Kidney epithelial cell (primary cell): ENCODE measurements at regions not wholly inside any gene's neighbourhood (a gene's known extent, or its start where the extent isn't known, plus 50 kb on each side); places are given as distances from the start of the nearest gene placed in this dataset.
A peak's percentile ranks its signal among the peaks of the same experiment; 100 is the strongest.
"Not testable (repeated sequence)": the region's sequence is repeated elsewhere in the genome, so short reads cannot be mapped to it uniquely, and the experiment has no call there.

Source experiments
- DNase-seq: peaks from one replicate; pipeline ENCODE4 v3.0.0-alpha.2; 2010; ENCODE audit warnings: low read depth
- H3K27me3 ChIP-seq: 2 replicates; pipeline ENCODE4 v1.6.0; 2011; ENCODE audit warnings: low read length; ENCODE audit not compliant: control insufficient read depth, insufficient read depth
- H3K36me3 ChIP-seq: 2 replicates; pipeline ENCODE4 v1.5.1; 2011; ENCODE audit warnings: low read length; ENCODE audit not compliant: control insufficient read depth, insufficient read depth
- H3K4me3 ChIP-seq: 2 replicates; pipeline ENCODE4 v1.5.1; 2011; ENCODE audit warnings: low read depth, mild to moderate bottlenecking, control low read depth, low read length
- CTCF ChIP-seq: IDR thresholded peaks from 2 replicates; pipeline ENCODE4 v1.5.1; 2011; ENCODE audit warnings: mild to moderate bottlenecking, moderate library complexity, low read length, control low read depth, inconsistent platforms; ENCODE audit not compliant: insufficient read depth, poor library complexity, severe bottlenecking

GRCh38 chr18:67776929-67777328 lies 260.4 kb upstream of the DSEL start:
- Histone ChIP-seq H3K4me3 (no peak overlapping the region), H3K36me3 (no peaks in the 10 kb centered on the region), H3K27me3 (no peaks in the 10 kb centered on the region)
- DNase-seq, result no peak
- TF ChIP-seq CTCF, result no peak

- TF ChIP-seq CTCF, result no peak
- Histone ChIP-seq H3K27me3 (no peaks in the 10 kb centered on the region), H3K4me3 (no peak overlapping the region), H3K36me3 (no peaks in the 10 kb centered on the region)
- DNase-seq, result no peak
Measured at GRCh38 chr18:67771271-67771670, 254.8 kb upstream of the DSEL start.

GRCh38 chr18:67770520-67770919 lies 254.0 kb upstream of the DSEL start:
- TF ChIP-seq CTCF, result no peak
- Histone ChIP-seq H3K27me3 (no peaks in the 10 kb centered on the region), H3K36me3 (no peaks in the 10 kb centered on the region), H3K4me3 (no peak overlapping the region)
- no peak for DNase-seq

- Histone ChIP-seq H3K4me3 (no peak overlapping the region), H3K27me3 (no peaks in the 10 kb centered on the region), H3K36me3 (no peaks in the 10 kb centered on the region)
- DNase-seq, result peak; percentile 80
- TF ChIP-seq CTCF, result no peak
Measured at GRCh38 chr18:67766930-67767329, 250.4 kb upstream of the DSEL start.

GRCh38 chr18:67752211-67752610 lies 235.7 kb upstream of the DSEL start:
- not testable (repeated sequence) for H3K4me3 ChIP-seq, DNase-seq, H3K27me3 ChIP-seq, H3K36me3 ChIP-seq

- DNase-seq, result no peak
- no peaks in the 10 kb centered on the region for H3K36me3 ChIP-seq
- H3K27me3 ChIP-seq, result no peaks in the 10 kb centered on the region
- no peak overlapping the region for H3K4me3 ChIP-seq
- TF ChIP-seq CTCF, result no peak
Measured at GRCh38 chr18:67742954-67743353, 226.4 kb upstream of the DSEL start.
